SK-N-SH treated with all-trans-retinoic acid at 6 μM for 48 hours (cell line): ENCODE measurements at regions not wholly inside any gene's neighbourhood (a gene's known extent, or its start where the extent isn't known, plus 50 kb on each side); places are given as distances from the start of the nearest gene placed in this dataset.

ENCODE experiments used
- ATAC-seq: fragments of 200-7000 bp; cut with Tn5 transposase; 3 replicates; pipeline ENCODE4 v1.9.1; 2020; ENCODE audit warnings: mild to moderate bottlenecking, moderate library complexity
- CSDC2 ChIP-seq: fragments of 250-450 bp; sonication (Bioruptor Pico); IDR thresholded peaks from 2 replicates; pipeline ENCODE4 v1.5.0; 2020; ENCODE audit warnings: mild to moderate bottlenecking, moderate library complexity
- GLIS3 ChIP-seq: fragments of 250-450 bp; sonication (Bioruptor Pico); IDR thresholded peaks from 2 replicates; pipeline ENCODE4 v1.5.0; 2020; ENCODE audit warnings: mild to moderate bottlenecking, moderate library complexity
- ISL1 ChIP-seq: fragments of 250-450 bp; sonication (Bioruptor Pico); IDR thresholded peaks from 2 replicates; pipeline ENCODE4 v2.1.2; 2022; ENCODE audit warnings: mild to moderate bottlenecking, moderate library complexity
- OSR1 ChIP-seq: fragments of 250-450 bp; sonication (Bioruptor Pico); IDR thresholded peaks from 2 replicates; pipeline ENCODE4 v1.8.0; 2022; ENCODE audit warnings: moderate library complexity, mild to moderate bottlenecking, inconsistent platforms
- PPARA ChIP-seq: fragments of 250-450 bp; sonication (Bioruptor Pico); IDR thresholded peaks from 2 replicates; pipeline ENCODE4 v1.5.0; 2020; ENCODE audit warnings: mild to moderate bottlenecking, borderline replicate concordance
- RARB ChIP-seq: fragments of 250-450 bp; sonication (Bioruptor Pico); IDR thresholded peaks from 2 replicates; pipeline ENCODE4 v1.8.0; 2021; ENCODE audit warnings: mild to moderate bottlenecking, moderate library complexity
- SNAI2 ChIP-seq: fragments of 250-450 bp; sonication (Bioruptor Pico); IDR thresholded peaks from 2 replicates; pipeline ENCODE4 v1.5.0; 2020; ENCODE audit warnings: mild to moderate bottlenecking, moderate library complexity
- TCF4 ChIP-seq: fragments of 250-450 bp; sonication (Bioruptor Pico); IDR thresholded peaks from 2 replicates; pipeline ENCODE4 v1.8.0; 2021; ENCODE audit warnings: mild to moderate bottlenecking, moderate library complexity, borderline replicate concordance
- TOX ChIP-seq: fragments of 250-450 bp; sonication (Bioruptor Pico); IDR thresholded peaks from 2 replicates; pipeline ENCODE4 v1.8.0; 2021; ENCODE audit warnings: mild to moderate bottlenecking, moderate library complexity, borderline replicate concordance
- ZC3H10 ChIP-seq: fragments of 250-450 bp; sonication (Bioruptor Pico); IDR thresholded peaks from 2 replicates; pipeline ENCODE4 v1.5.1; 2021; ENCODE audit warnings: mild to moderate bottlenecking, moderate library complexity
- ZFP3 ChIP-seq: fragments of 250-450 bp; sonication (Bioruptor Pico); IDR thresholded peaks from 2 replicates; pipeline ENCODE4 v1.5.0; 2020; ENCODE audit warnings: mild to moderate bottlenecking, moderate library complexity
- ZFP30 ChIP-seq: fragments of 450-650 bp; formaldehyde crosslinking; IDR thresholded peaks from 2 replicates; pipeline ENCODE4 v1.5.0; 2022; ENCODE audit warnings: mild to moderate bottlenecking, moderate library complexity
- ZNF565 ChIP-seq: fragments of 450-650 bp; formaldehyde crosslinking; conservative IDR thresholded peaks from 2 replicates; pipeline ENCODE4 v1.5.0; 2020; ENCODE audit warnings: low read depth, mild to moderate bottlenecking, moderate library complexity
- ZNF70 ChIP-seq: fragments of 450-650 bp; formaldehyde crosslinking; IDR thresholded peaks from 2 replicates; pipeline ENCODE4 v1.5.0; 2020; ENCODE audit warnings: mild to moderate bottlenecking, moderate library complexity
- ZNF8 ChIP-seq: fragments of 450-650 bp; formaldehyde crosslinking; IDR thresholded peaks from 2 replicates; pipeline ENCODE4 v1.5.0; 2020; ENCODE audit warnings: mild to moderate bottlenecking, moderate library complexity
- TF ChIP-seq, protein P1 (sequence below): fragments of 250-450 bp; sonication (Bioruptor Pico); IDR thresholded peaks from 2 replicates; pipeline ENCODE4 v1.8.0; 2020; ENCODE audit warnings: mild to moderate bottlenecking, moderate library complexity, borderline replicate concordance
- TF ChIP-seq, protein P2 (sequence below): fragments of 250-450 bp; sonication (Bioruptor Pico); IDR thresholded peaks from 2 replicates; pipeline ENCODE4 v1.8.0; 2021; ENCODE audit warnings: low read depth, mild to moderate bottlenecking, moderate library complexity, borderline replicate concordance
- TF ChIP-seq, protein P3 (sequence below): fragments of 250-450 bp; sonication (Bioruptor Pico); IDR thresholded peaks from 2 replicates; pipeline ENCODE4 v1.5.1; 2021; ENCODE audit warnings: mild to moderate bottlenecking, moderate library complexity
- TF ChIP-seq, protein P4 (sequence below): fragments of 250-450 bp; sonication (Bioruptor Pico); IDR thresholded peaks from 2 replicates; pipeline ENCODE4 v1.5.1; 2020; ENCODE audit warnings: low read depth, mild to moderate bottlenecking, moderate library complexity
- TF ChIP-seq, protein P5 (sequence below): fragments of 250-450 bp; sonication (Bioruptor Pico); IDR thresholded peaks from 2 replicates; pipeline ENCODE4 v1.5.0; 2020; ENCODE audit warnings: mild to moderate bottlenecking, moderate library complexity

DNA sequence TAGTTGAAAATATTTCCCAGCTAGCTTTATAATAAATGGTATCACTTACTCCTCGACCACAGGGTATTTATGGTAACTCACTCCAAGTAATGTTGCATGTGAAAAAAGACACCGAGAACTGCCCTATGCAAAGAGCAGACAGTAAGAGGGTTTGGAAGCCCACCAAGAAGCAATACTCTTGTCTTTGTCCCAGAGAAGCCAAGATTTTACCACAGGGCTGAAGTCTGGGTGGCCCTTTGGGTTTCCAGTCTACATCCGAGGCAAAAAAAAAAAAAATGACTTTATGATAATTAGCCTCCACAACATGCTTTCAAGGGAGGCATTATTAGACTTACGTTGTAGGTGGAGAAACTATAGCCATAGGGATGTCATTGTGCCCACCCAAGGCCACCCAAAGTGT lies 83.6 kb downstream of the CCDC34 start:
- no peak for ATAC-seq

DNA sequence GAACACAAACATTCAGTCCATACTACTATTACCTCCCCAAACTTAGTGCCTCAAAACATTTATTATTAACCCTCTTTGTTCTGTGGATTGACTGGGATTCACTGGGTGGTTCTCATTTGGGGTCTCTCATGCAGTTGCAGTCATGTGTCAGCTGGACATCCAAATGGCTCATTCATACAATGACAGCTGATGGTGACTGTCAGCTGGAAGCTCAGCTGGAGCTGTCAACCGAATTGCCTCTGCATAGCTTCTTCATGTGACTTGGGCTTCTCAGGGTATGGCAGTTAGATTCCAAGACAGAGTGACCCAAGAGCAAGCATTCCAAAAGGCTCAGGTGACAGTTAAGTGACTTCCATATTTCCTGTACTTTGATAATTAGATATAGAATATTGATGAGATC lies 85.2 kb downstream of the CCDC34 start:
- TF ChIP-seq SNAI2 (CRISPR knock-in tag): no peak
- TF ChIP-seq, protein P1, sequence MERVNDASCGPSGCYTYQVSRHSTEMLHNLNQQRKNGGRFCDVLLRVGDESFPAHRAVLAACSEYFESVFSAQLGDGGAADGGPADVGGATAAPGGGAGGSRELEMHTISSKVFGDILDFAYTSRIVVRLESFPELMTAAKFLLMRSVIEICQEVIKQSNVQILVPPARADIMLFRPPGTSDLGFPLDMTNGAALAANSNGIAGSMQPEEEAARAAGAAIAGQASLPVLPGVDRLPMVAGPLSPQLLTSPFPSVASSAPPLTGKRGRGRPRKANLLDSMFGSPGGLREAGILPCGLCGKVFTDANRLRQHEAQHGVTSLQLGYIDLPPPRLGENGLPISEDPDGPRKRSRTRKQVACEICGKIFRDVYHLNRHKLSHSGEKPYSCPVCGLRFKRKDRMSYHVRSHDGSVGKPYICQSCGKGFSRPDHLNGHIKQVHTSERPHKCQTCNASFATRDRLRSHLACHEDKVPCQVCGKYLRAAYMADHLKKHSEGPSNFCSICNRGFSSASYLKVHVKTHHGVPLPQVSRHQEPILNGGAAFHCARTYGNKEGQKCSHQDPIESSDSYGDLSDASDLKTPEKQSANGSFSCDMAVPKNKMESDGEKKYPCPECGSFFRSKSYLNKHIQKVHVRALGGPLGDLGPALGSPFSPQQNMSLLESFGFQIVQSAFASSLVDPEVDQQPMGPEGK (CRISPR knock-in tag): no peak
- TF ChIP-seq ZNF70 (CRISPR knock-in tag): no peak
- TF ChIP-seq, protein P2, sequence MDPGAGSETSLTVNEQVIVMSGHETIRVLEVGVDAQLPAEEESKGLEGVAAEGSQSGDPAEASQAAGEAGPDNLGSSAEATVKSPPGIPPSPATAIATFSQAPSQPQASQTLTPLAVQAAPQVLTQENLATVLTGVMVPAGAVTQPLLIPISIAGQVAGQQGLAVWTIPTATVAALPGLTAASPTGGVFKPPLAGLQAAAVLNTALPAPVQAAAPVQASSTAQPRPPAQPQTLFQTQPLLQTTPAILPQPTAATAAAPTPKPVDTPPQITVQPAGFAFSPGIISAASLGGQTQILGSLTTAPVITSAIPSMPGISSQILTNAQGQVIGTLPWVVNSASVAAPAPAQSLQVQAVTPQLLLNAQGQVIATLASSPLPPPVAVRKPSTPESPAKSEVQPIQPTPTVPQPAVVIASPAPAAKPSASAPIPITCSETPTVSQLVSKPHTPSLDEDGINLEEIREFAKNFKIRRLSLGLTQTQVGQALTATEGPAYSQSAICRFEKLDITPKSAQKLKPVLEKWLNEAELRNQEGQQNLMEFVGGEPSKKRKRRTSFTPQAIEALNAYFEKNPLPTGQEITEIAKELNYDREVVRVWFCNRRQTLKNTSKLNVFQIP: no peak
- TF ChIP-seq, protein P3, sequence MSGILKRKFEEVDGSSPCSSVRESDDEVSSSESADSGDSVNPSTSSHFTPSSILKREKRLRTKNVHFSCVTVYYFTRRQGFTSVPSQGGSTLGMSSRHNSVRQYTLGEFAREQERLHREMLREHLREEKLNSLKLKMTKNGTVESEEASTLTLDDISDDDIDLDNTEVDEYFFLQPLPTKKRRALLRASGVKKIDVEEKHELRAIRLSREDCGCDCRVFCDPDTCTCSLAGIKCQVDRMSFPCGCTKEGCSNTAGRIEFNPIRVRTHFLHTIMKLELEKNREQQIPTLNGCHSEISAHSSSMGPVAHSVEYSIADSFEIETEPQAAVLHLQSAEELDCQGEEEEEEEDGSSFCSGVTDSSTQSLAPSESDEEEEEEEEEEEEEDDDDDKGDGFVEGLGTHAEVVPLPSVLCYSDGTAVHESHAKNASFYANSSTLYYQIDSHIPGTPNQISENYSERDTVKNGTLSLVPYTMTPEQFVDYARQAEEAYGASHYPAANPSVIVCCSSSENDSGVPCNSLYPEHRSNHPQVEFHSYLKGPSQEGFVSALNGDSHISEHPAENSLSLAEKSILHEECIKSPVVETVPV (CRISPR knock-in tag): no peak
- TF ChIP-seq ZC3H10 (CRISPR knock-in tag): no peak
- no peak for TF ChIP-seq ZNF565
- TF ChIP-seq TCF4 (CRISPR knock-in tag): no peak
- TF ChIP-seq RARB (CRISPR knock-in tag): no peak
- TF ChIP-seq ZNF8 (CRISPR knock-in tag): no peak
- TF ChIP-seq, protein P4, sequence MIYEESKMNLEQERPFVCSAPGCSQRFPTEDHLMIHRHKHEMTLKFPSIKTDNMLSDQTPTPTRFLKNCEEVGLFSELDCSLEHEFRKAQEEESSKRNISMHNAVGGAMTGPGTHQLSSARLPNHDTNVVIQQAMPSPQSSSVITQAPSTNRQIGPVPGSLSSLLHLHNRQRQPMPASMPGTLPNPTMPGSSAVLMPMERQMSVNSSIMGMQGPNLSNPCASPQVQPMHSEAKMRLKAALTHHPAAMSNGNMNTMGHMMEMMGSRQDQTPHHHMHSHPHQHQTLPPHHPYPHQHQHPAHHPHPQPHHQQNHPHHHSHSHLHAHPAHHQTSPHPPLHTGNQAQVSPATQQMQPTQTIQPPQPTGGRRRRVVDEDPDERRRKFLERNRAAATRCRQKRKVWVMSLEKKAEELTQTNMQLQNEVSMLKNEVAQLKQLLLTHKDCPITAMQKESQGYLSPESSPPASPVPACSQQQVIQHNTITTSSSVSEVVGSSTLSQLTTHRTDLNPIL (CRISPR knock-in tag): no peak
- no peak for TF ChIP-seq ZFP3 (CRISPR knock-in tag)
- ATAC-seq: no peak

More for the DNA sequence above, 83.6 kb downstream of the CCDC34 start:
- TF ChIP-seq ZNF8 (CRISPR knock-in tag) (no peak), GLIS3 (no peak), TOX (CRISPR knock-in tag) (no peak), PPARA (CRISPR knock-in tag) (no peak), RARB (CRISPR knock-in tag) (no peak), ZFP3 (CRISPR knock-in tag) (no peak), TCF4 (CRISPR knock-in tag) (no peak), ZFP30 (CRISPR knock-in tag) (no peak), ZNF70 (CRISPR knock-in tag) (no peak), CSDC2 (CRISPR knock-in tag) (no peak), ZNF565 (no peak), ISL1 (CRISPR knock-in tag) (no peak), ZC3H10 (CRISPR knock-in tag) (no peak), OSR1 (no peak)
- TF ChIP-seq, protein P2: no peak
- TF ChIP-seq, protein P5, sequence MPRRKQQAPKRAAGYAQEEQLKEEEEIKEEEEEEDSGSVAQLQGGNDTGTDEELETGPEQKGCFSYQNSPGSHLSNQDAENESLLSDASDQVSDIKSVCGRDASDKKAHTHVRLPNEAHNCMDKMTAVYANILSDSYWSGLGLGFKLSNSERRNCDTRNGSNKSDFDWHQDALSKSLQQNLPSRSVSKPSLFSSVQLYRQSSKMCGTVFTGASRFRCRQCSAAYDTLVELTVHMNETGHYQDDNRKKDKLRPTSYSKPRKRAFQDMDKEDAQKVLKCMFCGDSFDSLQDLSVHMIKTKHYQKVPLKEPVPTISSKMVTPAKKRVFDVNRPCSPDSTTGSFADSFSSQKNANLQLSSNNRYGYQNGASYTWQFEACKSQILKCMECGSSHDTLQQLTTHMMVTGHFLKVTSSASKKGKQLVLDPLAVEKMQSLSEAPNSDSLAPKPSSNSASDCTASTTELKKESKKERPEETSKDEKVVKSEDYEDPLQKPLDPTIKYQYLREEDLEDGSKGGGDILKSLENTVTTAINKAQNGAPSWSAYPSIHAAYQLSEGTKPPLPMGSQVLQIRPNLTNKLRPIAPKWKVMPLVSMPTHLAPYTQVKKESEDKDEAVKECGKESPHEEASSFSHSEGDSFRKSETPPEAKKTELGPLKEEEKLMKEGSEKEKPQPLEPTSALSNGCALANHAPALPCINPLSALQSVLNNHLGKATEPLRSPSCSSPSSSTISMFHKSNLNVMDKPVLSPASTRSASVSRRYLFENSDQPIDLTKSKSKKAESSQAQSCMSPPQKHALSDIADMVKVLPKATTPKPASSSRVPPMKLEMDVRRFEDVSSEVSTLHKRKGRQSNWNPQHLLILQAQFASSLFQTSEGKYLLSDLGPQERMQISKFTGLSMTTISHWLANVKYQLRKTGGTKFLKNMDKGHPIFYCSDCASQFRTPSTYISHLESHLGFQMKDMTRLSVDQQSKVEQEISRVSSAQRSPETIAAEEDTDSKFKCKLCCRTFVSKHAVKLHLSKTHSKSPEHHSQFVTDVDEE (CRISPR knock-in tag): no peak
- TF ChIP-seq, protein P1 (CRISPR knock-in tag): no peak
- TF ChIP-seq, protein P4 (CRISPR knock-in tag): no peak
- TF ChIP-seq, protein P3 (CRISPR knock-in tag): no peak
